NK-92 treated with Interleukin-12 subunit alpha and Interleukin-12 subunit beta, amount 100 ng/mL, for 24 hours (cell line): ENCODE measurements at regions not wholly inside any gene's neighbourhood (a gene's known extent, or its start where the extent isn't known, plus 50 kb on each side); places are given as distances from the start of the nearest gene placed in this dataset.

ENCODE experiments used
- DNase-seq: peaks from one replicate; lab custom pipeline; 2025; lab: John Stamatoyannopoulos, UW

GRCh38 chr18:22847392-22847791, 85.7 kb upstream of the RBBP8 start:
- no peak for DNase-seq

- DNase-seq: no peak
Observed at GRCh38 chr18:22847867-22848451, 85.2 kb upstream of the RBBP8 start.

GRCh38 chr18:22848615-22849014, 84.5 kb upstream of the RBBP8 start:
- DNase-seq: no peak

GRCh38 chr18:22856870-22857269, 76.3 kb upstream of the RBBP8 start:
- DNase-seq: no peak

GRCh38 chr18:22858121-22858520, 75.0 kb upstream of the RBBP8 start:
- no peak for DNase-seq

- no peak for DNase-seq
Observed at GRCh38 chr18:22860807-22861206, 72.3 kb upstream of the RBBP8 start.

GRCh38 chr18:22865354-22866116, 67.6 kb upstream of the RBBP8 start:
- DNase-seq: no peak

- DNase-seq: no peak
Observed at GRCh38 chr18:22868831-22869230, 64.3 kb upstream of the RBBP8 start.

GRCh38 chr18:22871809-22872525, 61.2 kb upstream of the RBBP8 start:
- no peak for DNase-seq

- DNase-seq: no peak
Observed at GRCh38 chr18:22872900-22873537, 60.1 kb upstream of the RBBP8 start.

- no peak for DNase-seq
Observed at GRCh38 chr18:22879293-22879692, 53.8 kb upstream of the RBBP8 start.

- no peak for DNase-seq
Observed at GRCh38 chr18:22882084-22882483, 51.0 kb upstream of the RBBP8 start.

- DNase-seq: no peak
Observed at GRCh38 chr18:22883179-22883578, 49.9 kb upstream of the RBBP8 start.
